ENCODE measurements at regions not wholly inside any gene's neighbourhood (a gene's known extent, or its start where the extent isn't known, plus 50 kb on each side); places are given as distances from the start of the nearest gene placed in this dataset.
"Not testable (repeated sequence)": the region's sequence is repeated elsewhere in the genome, so short reads cannot be mapped to it uniquely, and the experiment has no call there.

- intact Hi-C loops (cut with DNase I): no loop called here
- DNase-seq (ENCODE audit: missing footprints) (no peak), ATAC-seq (no peak)
Observed at GRCh38 chr7:3133811-3134385, 90.2 kb upstream of the CARD11 start.

DNA sequence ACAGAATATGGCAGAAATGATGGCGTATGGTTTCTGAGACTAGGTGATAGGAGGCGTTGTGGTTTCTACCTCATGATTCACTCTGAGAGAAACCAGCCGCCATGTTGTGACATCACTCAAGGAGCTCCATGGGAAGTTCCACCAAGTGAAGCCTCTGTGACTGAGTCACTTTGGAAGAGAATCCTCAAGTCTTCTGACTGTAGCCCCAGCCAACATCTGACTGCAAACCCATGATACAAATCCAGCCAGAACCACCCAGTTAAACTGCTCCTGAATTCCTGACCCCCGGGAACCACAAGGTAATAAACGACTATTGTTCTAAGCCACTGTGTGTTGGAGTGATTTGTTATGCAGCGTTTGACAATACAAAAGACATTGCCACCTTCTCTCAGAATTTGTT is 91.1 kb upstream of the CARD11 start:
- intact Hi-C loops (cut with DNase I): no loop called here
- ATAC-seq: no peak
- no peak for DNase-seq (ENCODE audit: missing footprints)

DNA sequence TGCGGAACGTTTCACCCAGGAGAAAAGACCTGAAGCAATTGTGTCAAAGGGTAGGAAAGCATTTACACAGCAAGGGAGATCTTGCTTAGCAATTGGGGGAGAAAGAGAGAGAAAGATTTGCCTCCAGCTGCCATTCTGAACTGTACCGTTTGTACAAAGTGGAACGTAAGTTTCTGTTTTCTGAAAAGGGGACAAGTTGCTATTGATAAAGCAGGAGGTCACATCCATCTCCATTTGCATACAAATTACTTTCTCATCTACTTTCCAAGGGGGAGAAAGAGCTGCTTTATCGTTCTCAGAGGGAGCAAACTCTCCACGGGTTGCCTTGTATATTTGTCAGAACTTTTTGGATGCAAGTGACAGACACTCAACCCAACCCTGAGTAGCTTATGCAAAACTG is 92.0 kb upstream of the CARD11 start:
- DNase-seq (ENCODE audit: missing footprints) (no peak), ATAC-seq (no peak)
- intact Hi-C loops (cut with DNase I): no loop called here

DNA sequence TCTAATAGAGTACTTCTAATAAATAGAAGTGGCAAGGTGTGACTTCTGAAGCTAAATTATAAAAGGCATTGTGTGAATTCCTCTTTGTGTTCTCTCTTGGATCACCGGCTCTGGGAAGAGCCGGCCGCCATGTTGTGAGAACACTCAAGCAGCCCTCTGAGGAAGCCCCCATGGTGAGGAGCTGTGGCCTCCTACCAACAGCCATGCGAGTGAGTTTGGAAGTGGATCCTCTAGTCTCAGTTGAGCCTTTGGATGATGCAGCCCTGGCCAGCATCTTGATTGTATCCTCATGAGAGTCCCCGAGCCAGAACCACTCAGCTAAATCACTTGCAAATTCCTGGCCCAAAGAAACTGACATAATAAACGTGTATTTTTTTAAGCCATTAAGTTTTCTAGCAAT is 94.5 kb upstream of the CARD11 start:
- DNase-seq (ENCODE audit: missing footprints) (no peak), ATAC-seq (no peak)
- intact Hi-C loops (cut with DNase I): no loop called here

DNA sequence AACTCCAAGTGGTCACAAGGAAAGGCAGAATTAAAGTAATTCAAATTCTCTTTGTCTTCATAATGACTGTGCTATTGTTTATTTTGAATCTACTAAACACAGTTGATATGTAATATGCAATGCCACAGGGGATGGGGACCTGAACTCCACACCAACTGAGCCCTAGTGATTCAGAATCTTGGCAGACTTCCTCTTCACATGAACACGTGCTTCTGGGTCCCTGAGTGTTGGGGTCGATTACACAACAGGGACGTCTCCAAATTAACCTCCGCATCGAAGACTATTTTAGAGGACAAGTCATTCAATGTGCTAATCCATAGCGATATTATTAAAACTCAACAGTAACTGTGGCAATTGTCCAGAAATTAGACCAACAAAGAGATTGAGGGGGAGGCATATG is 95.3 kb upstream of the CARD11 start:
- DNase-seq (ENCODE audit: missing footprints): no peak
- no peak for ATAC-seq
- intact Hi-C loops (cut with DNase I): no loop called here

- ATAC-seq (no peak), DNase-seq (ENCODE audit: missing footprints) (no peak)
- intact Hi-C loops (cut with DNase I): no loop called here
Observed at GRCh38 chr7:3140834-3141233, 97.2 kb upstream of the CARD11 start.

DNA sequence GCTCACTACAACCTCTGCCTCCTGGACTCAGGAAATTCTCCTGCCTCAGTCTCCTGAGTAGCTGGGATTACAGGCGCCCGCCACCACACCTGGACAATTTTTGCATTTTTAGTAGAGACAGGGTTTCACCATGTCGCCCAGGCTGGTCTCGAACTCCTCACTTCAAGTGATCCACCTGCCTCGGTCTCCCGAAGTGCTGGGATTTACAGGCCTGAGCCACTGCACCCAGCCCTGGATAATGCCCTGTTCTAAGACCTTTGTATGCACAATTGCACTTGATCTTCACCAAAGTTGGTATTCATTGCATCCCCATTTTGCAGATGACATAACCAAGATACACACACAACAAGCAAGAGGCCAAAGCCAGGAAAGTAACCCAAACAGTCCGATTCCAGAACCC is 97.7 kb upstream of the CARD11 start:
- DNase-seq (ENCODE audit: missing footprints): no peak
- intact Hi-C loops (cut with DNase I): no loop called here
- no peak for ATAC-seq

DNA sequence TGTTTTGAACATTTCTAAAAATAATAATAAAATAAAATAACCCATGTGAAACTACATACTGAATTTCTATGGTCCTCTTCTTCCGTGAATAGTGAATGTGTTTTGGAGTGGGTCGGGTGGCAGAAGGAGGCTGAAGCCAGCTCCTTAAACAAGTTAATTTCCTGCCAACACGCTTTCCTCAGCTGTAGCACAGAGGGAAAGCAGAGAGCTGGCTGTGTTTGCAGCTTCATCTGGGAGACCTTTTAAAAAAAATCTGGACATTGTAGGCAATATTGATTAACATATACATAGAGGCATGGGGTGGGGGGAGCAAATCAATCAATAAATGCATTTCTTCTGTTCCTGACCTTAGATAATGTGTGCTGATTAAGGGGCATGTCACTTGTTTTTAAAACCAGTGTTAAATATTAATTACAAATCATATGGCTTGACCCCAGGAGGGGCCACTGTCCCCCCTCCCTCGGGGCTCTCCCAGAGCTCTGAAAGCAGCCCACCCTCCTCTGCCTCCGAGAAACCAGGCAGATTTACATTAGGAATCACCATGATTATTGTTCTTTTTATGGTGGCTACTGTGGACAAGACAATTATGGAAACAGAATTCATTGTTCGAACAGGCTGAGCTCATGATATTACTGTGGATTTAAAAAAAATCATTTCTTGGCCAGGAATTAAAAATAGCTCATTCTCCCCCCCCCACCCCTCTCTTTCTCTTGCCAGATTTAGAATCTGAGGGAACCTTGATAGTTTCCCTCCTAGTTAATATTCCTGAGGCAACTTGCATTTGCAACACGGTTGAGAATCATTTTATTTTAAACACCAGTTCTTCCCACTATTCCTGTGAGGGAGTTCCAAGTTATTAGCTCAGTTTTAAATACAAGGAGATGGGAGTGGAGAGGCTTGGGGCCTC is 100.5 kb upstream of the CARD11 start:
- DNase-seq (ENCODE audit: missing footprints) (no peak), ATAC-seq (no peak)
- intact Hi-C loops (cut with DNase I): no loop called here

GRCh38 chr7:3144776-3145125 is 101.1 kb upstream of the CARD11 start:
- ATAC-seq; intact Hi-C loops (cut with DNase I); DNase-seq (ENCODE audit: missing footprints): not testable (repeated sequence)

DNA sequence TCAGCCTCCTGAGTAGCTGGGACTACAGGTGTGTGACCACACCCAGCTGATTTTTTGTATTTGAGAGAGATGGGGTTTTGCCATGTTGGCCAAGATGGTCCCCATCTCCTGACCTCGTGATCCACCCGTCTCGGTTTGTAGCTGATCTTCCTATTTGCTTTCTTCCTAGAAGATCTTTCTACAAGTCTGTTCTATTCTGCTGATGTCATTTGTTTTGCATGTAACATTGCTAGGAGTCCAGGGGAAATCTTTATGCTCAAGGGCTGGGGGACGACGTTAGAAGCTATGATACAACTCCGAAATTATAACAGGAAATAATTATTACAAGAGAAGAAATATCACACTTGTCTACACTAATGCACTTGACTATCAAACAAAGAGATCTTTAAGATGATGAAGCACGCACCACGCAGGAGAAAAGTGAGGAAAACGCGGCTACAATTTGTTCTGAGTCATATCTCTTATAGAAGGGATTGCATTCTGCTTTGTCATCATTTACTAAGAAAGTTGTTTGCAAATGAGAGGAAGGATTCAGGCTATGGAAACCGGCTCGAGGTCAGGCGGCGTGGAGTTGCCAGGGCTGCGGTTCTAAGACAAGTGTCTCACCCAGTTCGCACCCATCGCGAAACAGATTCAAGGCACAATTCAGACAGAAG is 103.0 kb upstream of the CARD11 start:
- ATAC-seq (no peak), DNase-seq (ENCODE audit: missing footprints) (no peak)
- intact Hi-C loops (cut with DNase I): no loop called here

DNA sequence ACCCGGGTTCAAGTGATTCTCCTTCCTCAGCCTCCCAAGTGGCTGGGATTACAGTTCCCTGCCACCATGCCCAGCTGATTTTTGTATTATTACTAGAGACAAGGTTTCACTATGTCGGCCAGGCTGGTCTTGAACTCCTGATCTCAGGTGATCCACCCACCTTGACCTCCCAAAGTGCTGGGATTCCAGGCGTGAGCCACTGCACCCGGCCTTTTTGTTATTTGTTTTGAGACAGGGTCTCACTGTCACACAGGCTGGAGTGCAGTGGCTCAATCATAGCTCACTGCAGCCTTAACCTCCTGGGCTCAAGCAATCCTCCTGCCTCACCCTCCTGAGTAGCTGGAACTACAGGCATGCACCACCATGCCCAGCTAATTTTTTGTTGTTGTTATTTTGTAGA is 104.8 kb upstream of the CARD11 start:
- DNase-seq (ENCODE audit: missing footprints); ATAC-seq; intact Hi-C loops (cut with DNase I): not testable (repeated sequence)

DNA sequence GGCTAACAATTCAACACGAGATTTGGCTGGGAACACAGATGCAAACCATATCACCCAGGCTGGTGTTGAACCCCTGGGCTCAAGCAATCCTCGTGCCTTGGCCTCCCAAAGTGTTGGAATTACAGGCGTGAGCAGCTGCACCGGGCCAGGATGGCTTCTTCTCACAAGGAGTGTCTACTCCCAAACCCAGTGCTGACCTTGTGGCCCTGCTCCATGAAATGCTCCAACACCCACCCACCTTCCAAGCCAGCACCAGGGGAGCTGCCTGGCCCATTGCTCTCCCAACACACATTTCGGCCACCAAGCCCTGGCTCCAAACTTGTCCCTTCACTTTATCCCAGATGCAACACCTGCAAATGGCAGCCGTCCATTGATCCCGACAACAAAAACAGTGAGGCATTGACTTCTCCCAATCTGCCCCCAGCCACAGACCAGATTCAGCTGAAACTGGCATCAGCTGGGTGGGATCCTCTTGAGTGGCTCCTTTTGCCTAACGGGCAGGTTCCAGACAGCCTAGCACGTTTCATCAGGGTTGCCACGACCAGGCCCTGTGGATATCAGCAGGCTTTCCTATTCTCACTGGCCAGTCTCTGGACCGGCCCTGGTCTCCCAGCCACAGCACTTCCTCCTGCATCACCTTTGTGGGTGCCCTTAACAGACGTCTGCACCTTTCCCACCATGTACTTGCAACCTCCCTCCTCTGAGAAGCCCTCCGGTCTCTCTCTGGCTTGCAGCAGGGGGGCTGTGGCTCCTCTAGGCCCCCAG is 105.7 kb upstream of the CARD11 start:
- no peak for ATAC-seq
- DNase-seq (ENCODE audit: missing footprints): no peak
- intact Hi-C loops (cut with DNase I): no loop called here

- intact Hi-C loops (cut with DNase I): no loop called here
- ATAC-seq: no peak
- no peak for DNase-seq (ENCODE audit: missing footprints)
Observed at GRCh38 chr7:3150027-3150426, 106.4 kb upstream of the CARD11 start.

DNA sequence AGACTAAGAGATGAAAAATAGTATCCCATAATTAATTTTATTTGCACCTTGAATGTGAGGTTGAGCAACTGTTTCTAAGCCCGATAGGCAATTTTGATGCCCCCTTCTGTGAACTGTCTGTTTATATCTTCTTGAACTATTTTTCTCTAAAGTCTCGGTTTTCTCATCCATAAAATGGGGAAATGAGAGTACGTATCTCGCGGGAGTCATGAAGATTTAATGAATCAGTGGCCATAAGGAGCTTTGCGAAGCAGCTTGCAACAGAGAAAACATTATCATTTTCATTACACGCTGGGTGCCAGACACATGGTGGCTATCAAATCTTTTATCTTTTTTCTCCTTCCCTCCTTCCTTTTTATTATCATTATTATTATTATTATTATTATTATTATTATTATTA is 108.1 kb upstream of the CARD11 start:
- ATAC-seq (no peak), DNase-seq (ENCODE audit: missing footprints) (no peak)
- intact Hi-C loops (cut with DNase I): no loop called here

- no peak for DNase-seq (ENCODE audit: missing footprints)
- intact Hi-C loops (cut with DNase I): no loop called here
- ATAC-seq: no peak
Observed at GRCh38 chr7:3152714-3153113, 109.0 kb upstream of the CARD11 start.

GRCh38 chr7:3153118-3153517 is 109.5 kb upstream of the CARD11 start:
- intact Hi-C loops (cut with DNase I): no loop called here
- DNase-seq (ENCODE audit: missing footprints): no peak
- no peak for ATAC-seq

- intact Hi-C loops (cut with DNase I): no loop called here
- DNase-seq (ENCODE audit: missing footprints) (no peak), ATAC-seq (no peak)
Observed at GRCh38 chr7:3154317-3154716, 110.7 kb upstream of the CARD11 start.

- DNase-seq (ENCODE audit: missing footprints) (no peak), ATAC-seq (no peak)
- intact Hi-C loops (cut with DNase I): loop anchor here (5.0 kb wide), 1 partner anchor 288 kb away; no protein-coding TSS in a partner anchor
Observed at GRCh38 chr7:3154881-3155494, 111.3 kb upstream of the CARD11 start.

DNA sequence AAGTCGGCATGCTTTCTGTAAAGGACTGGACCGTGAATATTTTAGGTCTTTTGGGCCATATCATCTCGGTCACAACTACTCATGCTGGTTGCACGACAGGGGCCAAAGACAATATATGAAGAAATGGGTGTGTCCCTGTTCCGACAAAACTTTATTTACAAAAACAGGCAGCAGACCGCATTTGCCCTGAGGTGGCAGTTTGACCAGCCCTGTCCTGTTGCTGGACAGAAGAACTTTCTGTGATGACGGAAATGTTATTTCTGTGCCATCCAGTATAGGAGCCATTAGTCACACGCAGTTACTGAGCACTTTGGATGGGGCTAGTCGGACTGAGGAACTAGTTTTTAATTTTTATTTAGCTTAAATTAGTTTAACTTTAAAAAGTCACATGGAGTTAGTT is 112.8 kb upstream of the CARD11 start:
- DNase-seq (ENCODE audit: missing footprints): no peak
- no peak for ATAC-seq
- intact Hi-C loops (cut with DNase I): loop anchor here (5.0 kb wide), 1 partner anchor 289 kb away; no protein-coding TSS in a partner anchor
